Colonic mucosa (tissue), 4 donors: ENCODE measurements at regions not wholly inside any gene's neighbourhood (a gene's known extent, or its start where the extent isn't known, plus 50 kb on each side); places are given as distances from the start of the nearest gene placed in this dataset.

Experiments
- DNase-seq: peaks from one replicate; pipeline ENCODE4 v3.0.0-alpha.2; 2020
- H3K27ac ChIP-seq: fragments of 200-600 bp; one replicate; pipeline ENCODE4 v1.8.0; 2021
- H3K27me3 ChIP-seq: fragments of 200-600 bp; one replicate; pipeline ENCODE4 v1.8.0; 2021
- H3K36me3 ChIP-seq: fragments of 200-600 bp; one replicate; pipeline ENCODE4 v1.8.0; 2021
- H3K4me1 ChIP-seq: fragments of 200-600 bp; one replicate; pipeline ENCODE4 v1.8.0; 2021; ENCODE audit warnings: mild to moderate bottlenecking
- H3K4me3 ChIP-seq: fragments of 200-600 bp; one replicate; pipeline ENCODE4 v1.8.0; 2021
- H3K9ac ChIP-seq, 2 donors: one replicate each; pipeline ENCODE4 v1.7.0; 2013; ENCODE audit warnings: control low read depth in 2 of 2, low read depth in 2 of 2, low read length in 2 of 2
- H3K9me3 ChIP-seq: fragments of 200-600 bp; one replicate; pipeline ENCODE4 v1.8.0; 2021
- CTCF ChIP-seq: fragments of 200-600 bp; IDR thresholded peaks from one replicate; pipeline ENCODE4 v1.8.0; 2022; ENCODE audit warnings: antibody characterized with exemption, mild to moderate bottlenecking
- intact Hi-C: fragments of 100-400 bp; cut with DNase I; formaldehyde crosslinking; loops from one replicate; pipeline ENCODE4 v1.14.1; 2022
- donor health status: healthy.
- donor health status: DM: no; HTN: no; CAD: no.
- donor health status: DM: no; HTN: no; CAD: no.

- H3K9ac ChIP-seq: no peak overlapping the region
- no peaks in the 10 kb centered on the region for H3K36me3 ChIP-seq
- H3K4me1 ChIP-seq: no peaks in the 10 kb centered on the region
- intact Hi-C loops: no loop called here
- H3K9me3 ChIP-seq: no peaks in the 10 kb centered on the region
- no peak for TF ChIP-seq CTCF
- no peak overlapping the region for H3K4me3 ChIP-seq
- H3K27ac ChIP-seq: no peak overlapping the region
- H3K27me3 ChIP-seq: no peaks in the 10 kb centered on the region
- no peak for DNase-seq
These were observed 89.1 kb downstream of the MAIP1 start for GRCh38 chr2:200044453-200044852.

- no peak for TF ChIP-seq CTCF
These were observed 93.0 kb downstream of the MAIP1 start for GRCh38 chr2:200048421-200048820.

GRCh38 chr2:200049086-200049485, 93.7 kb downstream of the MAIP1 start:
- no peak for TF ChIP-seq CTCF
- Histone ChIP-seq H3K9ac (no peak overlapping the region), H3K27ac (no peak overlapping the region), H3K36me3 (no peaks in the 10 kb centered on the region), H3K4me1 (peaks cover 6% of the 10 kb centered on the region), H3K4me3 (no peak overlapping the region), H3K9me3 (no peaks in the 10 kb centered on the region), H3K27me3 (no peaks in the 10 kb centered on the region)
- no peak for DNase-seq
- intact Hi-C loops: no loop called here

More at GRCh38 chr2:200048421-200048820, 93.0 kb downstream of the MAIP1 start:
- H3K4me3 ChIP-seq: no peak overlapping the region
- intact Hi-C loops: no loop called here
- no peak overlapping the region for H3K9ac ChIP-seq
- H3K4me1 ChIP-seq: peaks cover 6% of the 10 kb centered on the region
- H3K27me3 ChIP-seq: no peaks in the 10 kb centered on the region
- no peak for DNase-seq
- H3K36me3 ChIP-seq: no peaks in the 10 kb centered on the region
- no peak overlapping the region for H3K27ac ChIP-seq
- no peaks in the 10 kb centered on the region for H3K9me3 ChIP-seq

- Histone ChIP-seq H3K9me3 (no peaks in the 10 kb centered on the region), H3K4me3 (no peak overlapping the region), H3K36me3 (no peaks in the 10 kb centered on the region), H3K4me1 (peaks cover 6% of the 10 kb centered on the region), H3K9ac (no peak overlapping the region), H3K27ac (no peak overlapping the region), H3K27me3 (no peaks in the 10 kb centered on the region)
- TF ChIP-seq CTCF: no peak
- intact Hi-C loops: no loop called here
- DNase-seq: peak; percentile 48
These were observed 95.7 kb downstream of the MAIP1 start for GRCh38 chr2:200050921-200051610.

GRCh38 chr2:200051611-200051945, 96.2 kb downstream of the MAIP1 start:
- Histone ChIP-seq H3K9ac (no peak overlapping the region), H3K27ac (no peak overlapping the region), H3K27me3 (no peaks in the 10 kb centered on the region), H3K9me3 (no peaks in the 10 kb centered on the region), H3K36me3 (no peaks in the 10 kb centered on the region), H3K4me1 (peaks cover 6% of the 10 kb centered on the region), H3K4me3 (no peak overlapping the region)
- intact Hi-C loops: no loop called here
- TF ChIP-seq CTCF: no peak
- no peak for DNase-seq
